ENCODE measurements at regions not wholly inside any gene's neighbourhood (a gene's known extent, or its start where the extent isn't known, plus 50 kb on each side); places are given as distances from the start of the nearest gene placed in this dataset.

- intact Hi-C loops (cut with DNase I), result no loop called here
- Histone ChIP-seq H3K36me3 (no peaks in the 10 kb centered on the region), H3K27ac (no peak overlapping the region), H3K9me3 (no peaks in the 10 kb centered on the region), H3K4me1 (no peaks in the 10 kb centered on the region), H3K4me3 (no peak overlapping the region), H3K27me3 (no peaks in the 10 kb centered on the region)
- DNase-seq, result no peak
- TF ChIP-seq POLR2A (IDR thresholded peaks at IDR 0.05), result no peak
- no peak for TF ChIP-seq POLR2AphosphoS5 (IDR thresholded peaks at IDR 0.05)
- no peak for TF ChIP-seq EP300 (IDR thresholded peaks at IDR 0.05)
- TF ChIP-seq, protein P1, sequence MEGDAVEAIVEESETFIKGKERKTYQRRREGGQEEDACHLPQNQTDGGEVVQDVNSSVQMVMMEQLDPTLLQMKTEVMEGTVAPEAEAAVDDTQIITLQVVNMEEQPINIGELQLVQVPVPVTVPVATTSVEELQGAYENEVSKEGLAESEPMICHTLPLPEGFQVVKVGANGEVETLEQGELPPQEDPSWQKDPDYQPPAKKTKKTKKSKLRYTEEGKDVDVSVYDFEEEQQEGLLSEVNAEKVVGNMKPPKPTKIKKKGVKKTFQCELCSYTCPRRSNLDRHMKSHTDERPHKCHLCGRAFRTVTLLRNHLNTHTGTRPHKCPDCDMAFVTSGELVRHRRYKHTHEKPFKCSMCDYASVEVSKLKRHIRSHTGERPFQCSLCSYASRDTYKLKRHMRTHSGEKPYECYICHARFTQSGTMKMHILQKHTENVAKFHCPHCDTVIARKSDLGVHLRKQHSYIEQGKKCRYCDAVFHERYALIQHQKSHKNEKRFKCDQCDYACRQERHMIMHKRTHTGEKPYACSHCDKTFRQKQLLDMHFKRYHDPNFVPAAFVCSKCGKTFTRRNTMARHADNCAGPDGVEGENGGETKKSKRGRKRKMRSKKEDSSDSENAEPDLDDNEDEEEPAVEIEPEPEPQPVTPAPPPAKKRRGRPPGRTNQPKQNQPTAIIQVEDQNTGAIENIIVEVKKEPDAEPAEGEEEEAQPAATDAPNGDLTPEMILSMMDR (IDR thresholded peaks at IDR 0.05), result no peak
- WGBS, 2 donors, result 89 to 91% methylated on average over 1 of the region's 1 CpG
These were observed 190.8 kb upstream of the SRRM4 start for GRCh38 chr12:118790578-118790977.

DNA sequence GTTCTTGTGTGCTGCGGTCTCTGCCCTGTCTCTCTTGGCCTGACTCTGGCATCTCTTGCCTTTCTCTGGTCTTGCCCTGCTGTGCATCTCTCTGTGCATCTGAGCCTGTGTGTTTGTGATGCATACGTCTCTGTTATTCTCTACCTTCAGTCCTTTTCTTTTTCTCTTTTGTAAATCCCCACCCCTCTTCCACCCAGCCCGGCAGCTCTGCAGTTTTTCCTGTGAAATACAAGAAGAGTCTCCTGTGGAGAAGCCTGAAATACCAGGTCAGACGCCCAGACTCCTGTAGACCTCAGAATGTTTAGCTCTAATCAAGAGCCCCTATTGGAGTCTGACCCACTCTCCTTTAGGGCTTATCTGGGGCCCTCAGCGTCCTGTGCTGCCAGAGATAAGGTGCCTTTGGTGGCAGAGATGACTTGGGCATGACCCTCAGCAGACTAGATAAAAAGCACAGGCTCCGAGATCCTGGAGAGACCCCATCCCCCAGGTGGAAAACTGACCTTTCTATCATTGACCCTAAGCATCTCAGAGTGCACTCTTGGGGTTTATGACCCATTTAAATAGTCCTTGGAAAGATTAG, 167.5 kb upstream of the SRRM4 start:
- TF ChIP-seq, protein P1 (IDR thresholded peaks at IDR 0.05), result no peak
- TF ChIP-seq EP300 (IDR thresholded peaks at IDR 0.05) (no peak), POLR2AphosphoS5 (IDR thresholded peaks at IDR 0.05) (no peak), POLR2A (IDR thresholded peaks at IDR 0.05) (no peak)
- intact Hi-C loops (cut with DNase I), result no loop called here
- no peak for DNase-seq

DNA sequence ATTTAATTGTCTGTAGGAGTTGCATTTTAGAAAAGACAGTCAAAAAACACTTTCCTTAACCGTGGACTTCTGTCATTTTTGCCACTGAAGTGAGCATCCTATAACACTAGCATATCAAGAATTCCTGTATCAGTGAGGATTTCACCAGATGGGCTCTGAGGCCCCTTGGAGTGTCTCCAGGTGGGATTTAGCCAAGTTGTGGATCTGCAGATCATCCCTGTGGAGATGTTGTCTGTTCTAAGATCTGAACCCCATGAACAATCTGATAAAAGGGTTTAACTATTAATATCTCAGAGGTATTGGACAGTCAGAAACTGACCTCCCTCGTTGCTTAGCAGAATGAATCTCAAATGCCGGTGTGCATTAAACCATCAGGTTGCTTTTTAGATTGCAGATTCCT, 165.0 kb upstream of the SRRM4 start:
- Histone ChIP-seq H3K27me3 (no peaks in the 10 kb centered on the region), H3K27ac (no peak overlapping the region), H3K4me3 (no peak overlapping the region), H3K36me3 (no peaks in the 10 kb centered on the region), H3K4me1 (no peaks in the 10 kb centered on the region), H3K9me3 (no peaks in the 10 kb centered on the region)
- intact Hi-C loops (cut with DNase I), result no loop called here
- DNase-seq, result no peak
- WGBS, 2 donors, result 54 to 59% methylated on average over 3 of the region's 3 CpGs
- TF ChIP-seq EP300 (IDR thresholded peaks at IDR 0.05), result no peak
- TF ChIP-seq POLR2A (IDR thresholded peaks at IDR 0.05), result no peak
- TF ChIP-seq POLR2AphosphoS5 (IDR thresholded peaks at IDR 0.05), result no peak
- TF ChIP-seq, protein P1 (IDR thresholded peaks at IDR 0.05), result no peak

More for the DNA sequence above, 167.5 kb upstream of the SRRM4 start:
- Histone ChIP-seq H3K27ac (no peak overlapping the region), H3K27me3 (no peaks in the 10 kb centered on the region), H3K9me3 (no peaks in the 10 kb centered on the region), H3K4me3 (no peak overlapping the region), H3K36me3 (no peaks in the 10 kb centered on the region), H3K4me1 (no peaks in the 10 kb centered on the region)
- 26 to 29% methylated on average over 6 of the region's 6 CpGs for WGBS, 2 donors

- no peak overlapping the region for H3K4me3 ChIP-seq
These were observed 159.9 kb upstream of the SRRM4 start for GRCh38 chr12:118821386-118821925.

More at GRCh38 chr12:118821386-118821925, 159.9 kb upstream of the SRRM4 start:
- Histone ChIP-seq H3K27me3 (no peaks in the 10 kb centered on the region), H3K9me3 (no peaks in the 10 kb centered on the region), H3K36me3 (no peaks in the 10 kb centered on the region), H3K4me1 (no peaks in the 10 kb centered on the region), H3K27ac (no peak overlapping the region)
- no peak for DNase-seq
- TF ChIP-seq EP300 (IDR thresholded peaks at IDR 0.05) (no peak), POLR2A (IDR thresholded peaks at IDR 0.05) (no peak), POLR2AphosphoS5 (IDR thresholded peaks at IDR 0.05) (no peak)
- TF ChIP-seq, protein P1 (IDR thresholded peaks at IDR 0.05), result no peak
- 78 to 81% methylated on average over 5 of the region's 5 CpGs for WGBS, 2 donors
- intact Hi-C loops (cut with DNase I), result no loop called here

Measured in sigmoid colon (tissue), 6 donors.